HL-60 (cell line): ENCODE measurements at regions not wholly inside any gene's neighbourhood (a gene's known extent, or its start where the extent isn't known, plus 50 kb on each side); places are given as distances from the start of the nearest gene placed in this dataset.

Source experiments
- TF ChIP-seq, protein P1 (sequence below): IDR thresholded peaks from one replicate; pipeline ENCODE4 v1.5.1; 2011; ENCODE audit warnings: low read length, control low read depth, inconsistent platforms; ENCODE audit not compliant: insufficient read depth
- TF ChIP-seq, protein P2 (sequence below): IDR thresholded peaks from 2 replicates; pipeline ENCODE4 v1.6.1; 2012; ENCODE audit warnings: low read depth; ENCODE audit not compliant: insufficient replicate concordance

DNA sequence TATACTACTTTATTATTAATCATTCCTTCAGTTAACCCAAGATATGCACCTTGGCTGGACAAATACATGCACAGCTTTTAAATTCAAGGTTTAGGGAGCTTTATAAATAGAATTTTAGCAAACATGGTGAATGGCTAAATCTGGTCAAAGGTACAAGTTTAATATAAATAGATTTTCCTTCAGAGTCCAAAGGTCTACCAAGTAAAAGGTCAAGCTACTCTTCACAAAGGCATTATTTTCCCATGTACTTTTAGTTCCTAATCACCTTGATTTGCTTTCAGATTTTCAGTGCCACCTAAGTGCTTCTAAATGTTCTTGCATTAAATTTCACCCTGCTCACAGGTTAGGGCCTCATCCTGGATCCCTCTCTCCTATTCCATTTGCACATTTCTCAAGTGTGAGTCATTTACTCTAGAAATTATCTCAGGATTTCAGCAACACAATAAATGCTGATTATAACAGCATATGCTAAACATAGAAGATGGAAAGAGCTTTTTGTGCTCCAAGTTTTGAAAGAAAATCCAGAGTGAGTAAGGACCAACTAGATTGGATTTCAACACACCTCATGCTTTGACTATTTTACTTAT lies 459.4 kb upstream of the ITGA1 start:
- TF ChIP-seq, protein P1, sequence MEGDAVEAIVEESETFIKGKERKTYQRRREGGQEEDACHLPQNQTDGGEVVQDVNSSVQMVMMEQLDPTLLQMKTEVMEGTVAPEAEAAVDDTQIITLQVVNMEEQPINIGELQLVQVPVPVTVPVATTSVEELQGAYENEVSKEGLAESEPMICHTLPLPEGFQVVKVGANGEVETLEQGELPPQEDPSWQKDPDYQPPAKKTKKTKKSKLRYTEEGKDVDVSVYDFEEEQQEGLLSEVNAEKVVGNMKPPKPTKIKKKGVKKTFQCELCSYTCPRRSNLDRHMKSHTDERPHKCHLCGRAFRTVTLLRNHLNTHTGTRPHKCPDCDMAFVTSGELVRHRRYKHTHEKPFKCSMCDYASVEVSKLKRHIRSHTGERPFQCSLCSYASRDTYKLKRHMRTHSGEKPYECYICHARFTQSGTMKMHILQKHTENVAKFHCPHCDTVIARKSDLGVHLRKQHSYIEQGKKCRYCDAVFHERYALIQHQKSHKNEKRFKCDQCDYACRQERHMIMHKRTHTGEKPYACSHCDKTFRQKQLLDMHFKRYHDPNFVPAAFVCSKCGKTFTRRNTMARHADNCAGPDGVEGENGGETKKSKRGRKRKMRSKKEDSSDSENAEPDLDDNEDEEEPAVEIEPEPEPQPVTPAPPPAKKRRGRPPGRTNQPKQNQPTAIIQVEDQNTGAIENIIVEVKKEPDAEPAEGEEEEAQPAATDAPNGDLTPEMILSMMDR = no peak
- TF ChIP-seq, protein P2, sequence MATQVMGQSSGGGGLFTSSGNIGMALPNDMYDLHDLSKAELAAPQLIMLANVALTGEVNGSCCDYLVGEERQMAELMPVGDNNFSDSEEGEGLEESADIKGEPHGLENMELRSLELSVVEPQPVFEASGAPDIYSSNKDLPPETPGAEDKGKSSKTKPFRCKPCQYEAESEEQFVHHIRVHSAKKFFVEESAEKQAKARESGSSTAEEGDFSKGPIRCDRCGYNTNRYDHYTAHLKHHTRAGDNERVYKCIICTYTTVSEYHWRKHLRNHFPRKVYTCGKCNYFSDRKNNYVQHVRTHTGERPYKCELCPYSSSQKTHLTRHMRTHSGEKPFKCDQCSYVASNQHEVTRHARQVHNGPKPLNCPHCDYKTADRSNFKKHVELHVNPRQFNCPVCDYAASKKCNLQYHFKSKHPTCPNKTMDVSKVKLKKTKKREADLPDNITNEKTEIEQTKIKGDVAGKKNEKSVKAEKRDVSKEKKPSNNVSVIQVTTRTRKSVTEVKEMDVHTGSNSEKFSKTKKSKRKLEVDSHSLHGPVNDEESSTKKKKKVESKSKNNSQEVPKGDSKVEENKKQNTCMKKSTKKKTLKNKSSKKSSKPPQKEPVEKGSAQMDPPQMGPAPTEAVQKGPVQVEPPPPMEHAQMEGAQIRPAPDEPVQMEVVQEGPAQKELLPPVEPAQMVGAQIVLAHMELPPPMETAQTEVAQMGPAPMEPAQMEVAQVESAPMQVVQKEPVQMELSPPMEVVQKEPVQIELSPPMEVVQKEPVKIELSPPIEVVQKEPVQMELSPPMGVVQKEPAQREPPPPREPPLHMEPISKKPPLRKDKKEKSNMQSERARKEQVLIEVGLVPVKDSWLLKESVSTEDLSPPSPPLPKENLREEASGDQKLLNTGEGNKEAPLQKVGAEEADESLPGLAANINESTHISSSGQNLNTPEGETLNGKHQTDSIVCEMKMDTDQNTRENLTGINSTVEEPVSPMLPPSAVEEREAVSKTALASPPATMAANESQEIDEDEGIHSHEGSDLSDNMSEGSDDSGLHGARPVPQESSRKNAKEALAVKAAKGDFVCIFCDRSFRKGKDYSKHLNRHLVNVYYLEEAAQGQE = no peak
